Embryonic facial prominence (tissue), 1 donor: ENCODE measurements at regions not wholly inside any gene's neighbourhood (a gene's known extent, or its start where the extent isn't known, plus 50 kb on each side); places are given as distances from the start of the nearest gene placed in this dataset.

Experiments
- DNase-seq: peaks from one replicate; pipeline ENCODE4 v3.0.0-alpha.2; 2016; ENCODE audit errors: extremely low spot score

- no peak for DNase-seq
Measured at GRCh38 chr22:19574247-19574646, 50.0 kb upstream of the CLDN5 start.

- no peak for DNase-seq
Measured at GRCh38 chr22:19576460-19577421, 52.5 kb upstream of the CLDN5 start.

GRCh38 chr22:19577422-19577966 lies 53.3 kb upstream of the CLDN5 start:
- DNase-seq = no peak

- DNase-seq = no peak
Measured at GRCh38 chr22:19578180-19579004, 54.2 kb upstream of the CLDN5 start.

- DNase-seq = no peak
Measured at GRCh38 chr22:19579115-19579811, 55.1 kb upstream of the CLDN5 start.

GRCh38 chr22:19579880-19580279 lies 55.7 kb upstream of the CLDN5 start:
- DNase-seq = no peak

- no peak for DNase-seq
Measured at GRCh38 chr22:19580291-19580890, 56.2 kb upstream of the CLDN5 start.

- DNase-seq = no peak
Measured at GRCh38 chr22:19582033-19582693, 58.0 kb upstream of the CLDN5 start.

GRCh38 chr22:19586922-19587684 lies 62.9 kb upstream of the CLDN5 start:
- DNase-seq = no peak

- DNase-seq = no peak
Measured at GRCh38 chr22:19590696-19591095, 66.5 kb upstream of the CLDN5 start.

- no peak for DNase-seq
Measured at GRCh38 chr22:19591568-19591967, 67.4 kb upstream of the CLDN5 start.

- no peak for DNase-seq
Measured at GRCh38 chr22:19592464-19592863, 68.3 kb upstream of the CLDN5 start.

GRCh38 chr22:19593991-19594569 lies 69.9 kb upstream of the CLDN5 start:
- DNase-seq = no peak

GRCh38 chr22:19595532-19595931 lies 71.3 kb upstream of the CLDN5 start:
- DNase-seq = no peak

GRCh38 chr22:19596680-19597398 lies 72.6 kb upstream of the CLDN5 start:
- DNase-seq = no peak

- no peak for DNase-seq
Measured at GRCh38 chr22:19597399-19597735, 73.2 kb upstream of the CLDN5 start.

- no peak for DNase-seq
Measured at GRCh38 chr22:19598054-19598855, 74.0 kb upstream of the CLDN5 start.

- no peak for DNase-seq
Measured at GRCh38 chr22:19599004-19599403, 74.8 kb upstream of the CLDN5 start.
